ENCODE measurements at regions not wholly inside any gene's neighbourhood (a gene's known extent, or its start where the extent isn't known, plus 50 kb on each side); places are given as distances from the start of the nearest gene placed in this dataset.

DNA sequence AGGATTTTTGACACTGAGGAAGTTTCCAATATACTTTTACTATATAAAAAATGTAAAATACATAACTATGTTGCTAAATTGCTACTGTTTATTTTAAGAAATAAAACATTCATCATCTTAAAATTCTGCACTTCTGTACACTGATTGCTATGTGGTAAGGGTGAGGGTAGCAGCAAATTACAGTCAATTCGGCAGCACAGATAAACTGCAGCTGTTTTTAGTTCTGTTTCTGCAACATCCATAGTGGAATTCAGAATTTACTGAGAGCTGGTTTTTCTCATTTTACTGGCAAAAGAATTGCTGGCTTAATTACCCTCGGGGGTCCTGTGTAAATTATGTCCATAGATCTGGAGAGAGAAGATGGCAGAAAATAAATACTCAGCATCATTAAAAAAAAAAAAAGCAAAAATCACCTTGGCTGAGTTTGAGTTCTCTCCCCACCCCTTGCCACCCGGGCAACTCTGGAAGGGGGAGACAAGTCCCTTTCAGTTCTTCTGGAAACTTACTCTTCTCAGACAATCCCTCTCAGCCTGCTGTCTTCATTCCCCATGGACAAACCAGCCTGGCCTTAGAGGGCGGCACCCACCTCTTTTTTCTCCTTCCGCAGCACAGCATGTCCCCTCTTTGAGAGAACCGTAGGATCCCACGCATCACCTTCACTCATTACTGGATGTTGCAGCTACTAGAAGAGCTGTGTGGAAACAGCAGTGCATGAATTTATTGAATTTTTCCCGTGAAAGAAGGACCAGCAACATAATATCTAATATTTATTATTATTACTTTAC lies 501.1 kb upstream of the CELF2 start:
- DNase-seq (ENCODE audit: low read depth), result no peak

DNA sequence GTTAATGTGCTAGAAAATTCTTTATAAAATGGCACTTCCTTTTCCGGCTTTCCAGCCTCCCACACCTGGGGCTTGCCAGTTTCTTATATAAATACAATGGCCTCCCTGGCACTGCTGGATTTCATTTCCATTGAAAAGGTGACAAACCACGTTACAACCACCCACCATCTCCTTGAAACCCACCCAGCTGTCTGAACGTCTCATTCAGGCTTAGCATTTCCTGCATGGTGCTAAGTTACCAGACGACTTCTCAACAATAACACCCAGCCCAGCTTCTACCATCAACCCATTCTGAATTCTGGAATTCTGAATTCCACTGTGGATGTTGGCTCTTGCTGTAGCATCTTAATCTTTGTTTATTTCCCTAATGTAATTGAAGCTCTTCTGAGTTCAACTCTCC lies 499.8 kb upstream of the CELF2 start:
- no peak for DNase-seq (ENCODE audit: low read depth)

DNA sequence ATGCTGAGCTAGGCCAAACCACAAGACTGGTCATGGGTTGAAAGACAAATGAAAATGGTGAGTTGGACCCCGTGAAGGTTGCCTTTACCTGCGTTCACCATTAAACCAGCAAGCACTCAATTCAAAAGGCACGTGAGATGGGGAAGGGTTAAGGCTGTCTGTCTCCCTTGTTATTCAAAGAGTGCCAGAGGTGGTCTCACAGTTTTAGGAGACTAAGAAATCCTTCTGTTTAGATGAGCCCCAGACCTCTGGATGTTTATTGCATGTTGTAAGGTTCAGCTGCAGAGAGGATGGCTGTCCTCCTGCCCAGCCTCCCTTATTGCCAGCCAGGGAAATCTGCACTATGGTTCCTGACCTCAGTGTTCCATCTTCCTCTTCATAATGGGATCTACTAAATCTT lies 498.0 kb upstream of the CELF2 start:
- no peak for DNase-seq (ENCODE audit: low read depth)

DNA sequence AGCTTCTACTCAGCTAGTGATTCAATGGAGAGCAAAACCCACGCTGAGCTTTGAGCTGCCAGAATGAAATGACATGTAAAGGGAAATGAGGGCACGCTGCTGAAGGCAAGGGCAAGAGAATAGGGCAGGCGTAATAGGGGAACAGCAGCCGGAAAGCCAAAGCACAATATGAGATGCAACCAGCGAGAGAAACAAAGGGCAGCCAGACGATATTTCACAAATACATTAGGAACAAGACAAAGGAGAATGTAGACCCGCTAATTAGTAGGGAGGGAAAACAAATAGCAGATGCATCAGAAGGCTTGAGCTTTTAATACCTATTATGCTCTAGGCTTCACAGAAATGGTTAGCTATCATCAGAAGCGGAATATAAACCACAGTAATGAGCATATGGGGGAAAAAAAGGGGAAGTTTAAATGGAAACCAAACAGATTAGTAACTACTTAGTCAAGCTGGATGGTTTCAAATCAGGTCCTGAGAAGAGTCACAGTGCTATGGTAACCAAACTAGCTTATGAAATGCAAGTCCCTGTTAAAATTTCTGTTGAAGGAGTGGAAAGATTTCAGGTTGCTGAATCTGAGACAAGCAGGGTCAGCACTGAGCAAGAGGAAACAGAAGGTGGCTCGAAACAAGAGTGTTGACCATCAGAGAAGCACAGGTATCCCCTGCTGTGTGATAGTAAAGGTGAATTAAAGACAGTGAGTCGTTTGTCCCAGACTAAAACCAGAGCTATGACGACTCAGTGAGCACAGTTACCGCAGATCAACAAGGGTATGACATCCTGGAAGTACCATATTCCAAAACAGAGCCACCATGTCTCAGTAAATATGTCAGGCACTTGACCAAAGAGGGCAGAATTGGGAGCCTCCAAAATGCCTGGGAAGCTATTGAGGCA lies 496.9 kb upstream of the CELF2 start:
- DNase-seq (ENCODE audit: low read depth), result no peak

DNA sequence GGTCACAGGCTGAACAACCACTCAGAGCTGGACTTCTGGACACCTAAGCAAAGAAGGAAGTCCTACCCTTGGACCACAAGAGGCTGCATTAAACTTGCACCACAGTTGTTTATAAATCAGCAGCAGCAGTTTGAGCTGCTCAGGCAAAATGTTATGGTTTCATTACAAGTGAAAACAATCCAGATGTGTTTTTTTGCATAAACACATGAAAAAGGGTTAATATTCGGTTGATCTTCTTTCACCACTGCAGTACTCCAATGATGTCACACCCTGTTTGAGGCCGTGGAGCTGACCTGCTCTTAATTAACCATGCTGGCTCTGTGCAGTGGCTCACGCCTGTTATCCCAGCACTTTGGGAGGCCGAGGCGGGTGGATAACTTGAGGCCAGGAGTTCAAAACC lies 490.8 kb upstream of the CELF2 start:
- no peak for DNase-seq (ENCODE audit: low read depth)

DNA sequence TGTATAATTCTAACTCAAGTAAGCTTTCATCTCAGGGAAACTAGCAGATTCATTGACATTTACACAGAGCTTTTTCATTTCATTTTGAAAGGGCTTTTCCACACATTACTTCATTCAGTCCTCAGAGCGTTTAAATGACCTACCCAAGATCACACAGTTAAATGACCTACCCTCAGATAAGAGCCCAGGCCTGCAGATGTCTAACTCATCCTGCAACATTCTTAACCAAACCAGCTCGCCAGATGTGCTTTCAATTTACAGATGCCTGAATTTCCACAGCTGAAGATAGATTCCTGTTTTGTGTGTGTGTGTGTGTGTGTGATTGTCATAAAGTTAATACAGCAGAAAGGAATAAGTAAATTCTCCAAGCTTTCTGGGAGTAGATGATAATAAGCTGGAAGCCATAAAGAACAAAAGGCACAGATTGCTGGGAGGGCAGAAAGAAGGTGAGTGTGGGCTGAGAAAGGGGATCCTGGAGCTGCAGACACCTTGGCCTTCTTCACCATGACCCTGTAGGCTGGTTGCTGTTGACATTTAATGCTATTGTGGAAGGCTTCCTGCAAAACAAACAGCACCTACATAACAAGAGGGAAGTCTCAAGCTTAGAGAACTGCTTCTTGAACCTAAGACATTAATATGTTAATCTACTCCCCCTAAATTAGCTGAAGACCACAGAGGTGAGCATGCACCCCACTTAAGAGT lies 489.7 kb upstream of the CELF2 start:
- no peak for DNase-seq (ENCODE audit: low read depth)

DNA sequence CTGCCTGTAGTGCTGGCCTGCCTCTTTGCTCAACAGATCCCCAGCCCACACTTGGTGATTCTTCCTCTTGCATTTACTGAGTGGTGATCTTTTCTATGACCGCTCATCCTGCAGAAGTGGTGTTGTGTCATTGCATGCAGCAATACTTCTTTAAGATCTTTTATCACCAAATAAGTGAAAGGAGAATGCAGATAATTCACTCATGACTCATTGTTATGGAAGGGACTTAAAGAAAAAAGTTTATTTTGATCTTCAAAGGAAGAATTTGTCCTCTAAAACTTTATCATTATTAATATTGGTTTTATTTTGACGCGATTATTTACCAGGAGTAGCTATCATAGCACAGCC lies 489.1 kb upstream of the CELF2 start:
- no peak for DNase-seq (ENCODE audit: low read depth)

DNA sequence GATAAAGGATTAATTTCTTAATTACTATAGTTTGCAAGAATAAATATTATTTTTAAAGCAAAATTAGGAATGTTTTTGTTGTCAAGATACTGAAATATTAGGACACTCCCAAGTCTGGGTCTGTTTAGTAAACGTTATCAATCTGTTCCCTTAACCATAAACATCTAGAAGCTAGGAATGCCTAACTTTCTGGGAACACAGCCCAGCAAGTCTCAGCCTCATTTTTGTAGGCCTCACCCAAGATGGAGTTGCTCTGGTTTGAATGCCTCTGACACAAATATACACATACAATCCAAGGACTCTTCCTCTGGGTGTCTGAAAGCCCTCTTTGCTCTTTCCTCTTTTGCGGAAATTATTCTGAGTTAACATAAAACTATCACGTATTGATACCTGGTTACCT lies 487.4 kb upstream of the CELF2 start:
- DNase-seq (ENCODE audit: low read depth), result no peak

DNA sequence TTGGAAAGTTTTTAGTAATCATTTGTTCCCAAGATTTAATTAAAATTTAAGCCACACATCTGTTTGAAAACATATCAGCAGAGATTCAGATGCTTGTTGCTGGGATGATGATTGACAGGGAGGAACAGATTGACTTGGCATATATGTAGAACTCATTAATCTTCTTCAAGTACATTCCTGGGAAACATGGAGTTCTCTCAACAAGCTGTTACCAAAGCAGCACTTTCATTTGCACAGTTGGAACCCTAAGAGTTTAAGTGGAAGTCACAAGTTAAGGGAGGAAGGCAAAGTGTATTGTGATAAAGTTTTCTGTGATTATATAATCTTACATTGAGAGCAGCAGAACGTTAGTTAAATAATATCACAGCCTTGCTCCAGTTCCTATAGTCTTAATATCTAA lies 485.4 kb upstream of the CELF2 start:
- DNase-seq (ENCODE audit: low read depth), result no peak

DNA sequence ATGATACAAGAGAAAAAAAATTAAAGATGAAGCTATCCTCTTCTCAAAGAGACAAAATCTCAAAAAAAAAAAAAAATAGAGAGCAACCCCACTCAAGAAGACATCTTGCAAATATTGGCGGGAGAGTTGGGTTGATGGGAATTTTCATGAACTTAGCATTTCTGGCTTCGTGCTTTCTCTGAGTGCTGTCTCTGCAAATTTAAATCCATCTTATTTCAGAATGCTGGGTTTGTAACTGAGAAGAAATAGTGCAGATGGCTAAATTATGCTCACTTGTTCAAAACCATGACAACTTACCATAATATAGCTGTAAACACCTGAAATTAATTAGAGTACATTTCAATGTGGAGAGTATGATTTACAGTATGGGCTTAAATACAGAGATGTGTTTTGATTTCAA lies 484.8 kb upstream of the CELF2 start:
- DNase-seq (ENCODE audit: low read depth), result no peak

DNA sequence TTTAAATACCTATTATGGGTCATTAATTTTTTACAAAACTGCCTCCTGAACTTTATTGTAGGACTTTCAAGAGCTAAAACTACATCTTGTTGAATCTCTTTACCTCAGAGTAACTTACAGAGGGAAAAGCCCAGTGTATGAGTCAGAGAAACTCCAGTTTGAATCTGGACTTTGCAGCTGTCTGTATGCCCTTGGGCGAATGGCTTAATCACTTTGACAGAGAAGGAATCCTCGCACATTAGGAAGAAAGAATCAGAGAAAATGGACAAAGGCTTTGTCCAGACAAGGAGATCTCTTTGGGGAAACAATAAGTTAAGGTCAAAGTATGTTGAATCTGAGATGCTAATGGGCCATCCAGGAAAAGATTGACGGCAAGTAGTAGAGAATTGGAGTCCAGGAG lies 484.2 kb upstream of the CELF2 start:
- DNase-seq (ENCODE audit: low read depth), result no peak

DNA sequence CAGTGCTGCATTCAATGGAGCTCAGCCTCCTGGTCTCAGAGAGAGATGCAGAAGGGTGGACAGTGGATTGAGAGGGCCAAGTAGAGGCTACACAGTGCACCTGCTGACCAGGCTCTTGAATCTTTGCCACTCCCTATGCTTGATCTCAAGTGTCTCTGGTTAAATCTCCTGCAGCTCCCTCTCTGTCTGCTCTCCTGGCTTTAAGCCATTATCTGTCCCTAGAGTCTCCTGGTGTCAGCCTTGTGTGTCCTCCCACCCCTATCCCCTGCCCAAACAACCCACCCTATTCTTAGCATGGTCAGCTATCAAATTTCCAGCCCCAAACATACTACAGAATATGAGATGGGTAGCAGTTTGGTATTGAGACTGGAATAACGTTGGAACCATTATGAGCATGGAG lies 479.3 kb upstream of the CELF2 start:
- DNase-seq (ENCODE audit: low read depth), result no peak

DNA sequence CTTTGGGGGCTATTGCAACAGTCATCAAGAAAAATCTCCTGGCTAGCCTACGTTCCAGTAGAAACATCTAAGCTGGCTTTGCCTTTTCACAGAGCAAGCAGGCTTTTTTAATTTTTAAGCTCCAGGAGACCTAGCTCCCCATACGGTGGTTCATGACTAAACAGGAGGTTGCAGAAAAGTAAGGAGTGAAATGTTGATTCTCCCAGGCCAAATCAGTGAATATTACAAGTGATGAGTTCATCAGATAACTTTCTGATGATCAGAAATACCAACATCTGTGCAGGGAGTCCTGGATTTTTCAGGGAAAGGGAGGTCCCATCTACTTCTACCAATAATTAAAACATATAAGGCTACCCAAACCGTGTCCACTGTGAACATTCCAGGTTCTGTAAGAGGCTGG lies 477.3 kb upstream of the CELF2 start:
- no peak for DNase-seq (ENCODE audit: low read depth)

DNA sequence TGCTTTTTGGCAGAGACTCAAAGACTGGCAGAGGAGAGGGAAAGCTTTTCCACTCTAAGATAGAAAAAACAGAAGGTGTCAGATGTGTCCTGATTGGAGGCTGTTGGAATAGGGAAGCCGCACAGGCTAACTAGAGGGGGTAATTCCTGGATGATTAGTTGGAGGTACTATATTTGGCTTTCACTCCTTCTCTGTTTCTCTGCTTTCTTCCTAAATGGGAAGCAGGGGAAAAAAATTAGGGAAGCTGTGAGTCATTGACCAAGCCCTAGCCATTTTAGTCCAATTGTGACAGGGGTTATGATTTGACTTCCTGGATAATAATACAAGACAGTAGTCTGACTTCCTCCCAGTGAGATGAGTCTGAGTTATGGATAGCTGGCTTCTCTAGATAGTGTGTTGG lies 475.2 kb upstream of the CELF2 start:
- DNase-seq (ENCODE audit: low read depth), result no peak

DNA sequence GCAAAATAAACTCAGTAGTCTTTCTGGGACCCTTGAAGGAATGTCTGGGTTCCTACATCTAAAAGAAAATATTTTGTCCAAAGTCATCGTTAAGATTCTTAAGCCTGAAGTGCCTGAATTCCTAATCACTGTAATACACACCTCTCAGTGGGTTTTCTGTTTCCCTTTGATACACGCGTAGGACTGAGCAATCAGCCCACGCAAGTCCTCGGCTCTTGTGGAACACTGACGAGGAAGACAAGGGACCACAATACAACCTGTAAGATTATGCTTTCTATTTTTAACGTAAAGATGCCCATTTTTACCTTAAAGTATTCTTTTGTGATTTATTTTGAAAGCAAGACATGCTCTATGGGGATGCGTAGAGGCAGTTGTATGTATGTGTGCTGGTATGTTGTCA lies 472.8 kb upstream of the CELF2 start:
- no peak for DNase-seq (ENCODE audit: low read depth)

DNA sequence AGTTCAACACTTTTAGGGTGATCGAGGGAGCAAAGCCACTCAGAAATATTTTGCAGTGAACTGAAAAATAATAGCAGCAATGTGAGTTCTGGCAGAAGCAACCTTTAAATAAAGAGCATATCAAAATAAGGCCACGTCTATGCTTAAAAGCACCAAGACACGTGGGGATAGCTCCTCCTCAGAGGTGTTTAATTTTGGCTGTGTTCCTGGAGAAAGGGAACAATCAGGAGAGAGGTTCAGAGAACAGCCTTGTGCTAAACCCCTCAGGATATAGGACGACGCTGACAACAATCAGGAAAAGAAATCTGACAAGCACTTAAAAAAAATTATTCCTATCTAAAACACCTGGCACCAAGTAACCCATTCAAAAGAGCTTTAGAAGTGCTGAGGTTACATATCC lies 471.9 kb upstream of the CELF2 start:
- DNase-seq (ENCODE audit: low read depth), result no peak

DNA sequence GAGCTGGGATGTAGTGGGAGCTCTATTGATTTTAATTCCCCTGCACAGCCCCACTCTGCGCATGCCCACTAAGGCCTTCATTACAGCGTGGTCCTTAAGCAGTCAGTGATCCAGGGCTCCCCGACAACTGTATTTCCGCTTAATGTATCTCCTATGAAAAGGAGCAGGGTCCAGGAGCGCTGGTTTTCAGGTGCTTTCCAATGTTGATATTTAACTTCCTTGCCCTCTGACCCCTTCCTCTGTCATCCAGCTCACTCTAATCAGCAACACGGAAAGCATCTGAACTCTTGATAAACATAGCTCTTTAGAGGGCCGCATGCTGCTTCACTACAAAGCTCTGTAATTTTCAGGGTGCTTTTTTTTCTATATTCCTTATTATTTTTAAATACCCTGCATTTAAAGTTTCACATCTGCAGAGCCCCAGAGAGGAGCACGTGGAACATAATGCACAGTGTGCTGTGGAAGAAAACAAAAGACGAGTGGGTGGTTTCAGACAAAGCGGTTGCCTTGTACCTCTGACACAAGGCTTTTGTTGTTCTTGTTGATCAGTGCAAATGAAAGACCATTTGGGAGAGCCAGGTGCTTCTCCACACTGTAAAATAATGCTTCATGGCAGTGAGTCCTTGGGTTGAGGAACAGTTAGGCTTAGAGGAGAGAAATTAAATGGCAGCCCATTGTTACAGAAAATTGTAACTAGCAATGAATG lies 465.9 kb upstream of the CELF2 start:
- DNase-seq (ENCODE audit: low read depth), result no peak

DNA sequence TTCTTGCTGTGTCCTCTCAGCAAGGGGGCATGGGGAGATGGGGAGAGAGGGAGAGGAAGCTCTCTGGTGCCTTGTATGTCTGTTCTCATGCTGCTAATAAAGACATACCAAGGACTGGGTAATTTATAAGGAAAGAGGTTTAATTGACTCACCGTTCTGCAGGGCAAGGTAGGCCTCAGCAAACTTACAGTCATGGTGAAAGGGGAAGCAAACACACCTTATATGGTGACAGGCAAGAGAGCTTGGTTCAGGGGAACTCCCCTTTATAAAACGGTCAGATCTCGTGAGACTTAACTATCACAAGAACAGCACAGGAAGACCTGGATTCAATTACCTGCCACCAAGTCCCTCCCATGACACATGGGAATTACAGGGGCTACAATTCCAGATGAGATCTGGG lies 464.7 kb upstream of the CELF2 start:
- DNase-seq (ENCODE audit: low read depth), result no peak

DNA sequence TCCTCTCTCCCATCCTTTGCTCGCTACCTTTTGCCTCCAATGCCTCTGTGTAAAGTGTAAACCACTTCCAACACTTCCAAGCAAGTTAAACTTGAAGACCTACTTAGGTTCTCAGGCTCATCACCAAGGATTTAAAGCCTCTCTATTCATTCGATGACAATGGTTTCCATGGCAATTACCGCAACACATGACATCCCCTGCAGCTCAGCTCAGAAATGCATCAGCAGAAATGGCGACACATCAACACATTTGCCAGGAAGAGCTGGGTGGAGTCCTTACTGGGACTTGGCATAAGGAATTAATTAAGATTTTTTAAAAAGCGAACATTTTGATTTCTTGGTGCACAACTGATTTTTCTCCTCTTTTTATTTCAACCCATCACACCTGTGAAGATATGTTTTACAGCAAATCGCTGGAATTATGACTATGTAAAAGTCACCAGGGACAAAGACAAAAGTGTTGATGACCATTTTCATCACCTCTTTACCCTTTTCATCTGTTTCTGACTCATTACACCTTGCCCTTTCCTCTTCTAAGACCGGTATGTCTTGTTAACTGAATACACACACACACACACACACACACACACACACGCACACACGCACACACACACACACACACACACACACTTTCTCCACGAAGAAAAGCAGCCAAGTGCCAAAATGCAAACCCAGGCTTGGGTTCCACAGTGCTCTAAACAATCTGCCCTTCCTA lies 453.4 kb upstream of the CELF2 start:
- DNase-seq (ENCODE audit: low read depth), result no peak

DNA sequence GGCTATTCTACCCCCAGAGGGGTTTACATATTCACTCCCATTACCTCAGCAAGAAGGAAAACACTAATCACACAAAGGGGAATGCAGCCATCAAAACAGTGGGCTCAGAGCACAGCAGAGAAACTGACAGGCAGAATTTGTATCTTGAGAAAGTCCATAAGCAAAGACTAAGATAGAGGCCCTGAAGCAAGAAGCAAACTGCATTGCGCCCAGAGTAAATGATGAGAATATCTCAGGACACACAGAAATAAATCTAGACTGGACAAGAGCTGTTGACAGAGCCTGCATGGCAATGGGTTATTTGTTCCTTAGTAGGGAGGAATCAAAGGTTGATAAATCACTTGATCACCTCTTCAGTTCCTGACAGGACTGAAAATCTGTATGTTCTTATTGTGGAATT lies 440.7 kb upstream of the CELF2 start:
- no peak for DNase-seq (ENCODE audit: low read depth)

DNA sequence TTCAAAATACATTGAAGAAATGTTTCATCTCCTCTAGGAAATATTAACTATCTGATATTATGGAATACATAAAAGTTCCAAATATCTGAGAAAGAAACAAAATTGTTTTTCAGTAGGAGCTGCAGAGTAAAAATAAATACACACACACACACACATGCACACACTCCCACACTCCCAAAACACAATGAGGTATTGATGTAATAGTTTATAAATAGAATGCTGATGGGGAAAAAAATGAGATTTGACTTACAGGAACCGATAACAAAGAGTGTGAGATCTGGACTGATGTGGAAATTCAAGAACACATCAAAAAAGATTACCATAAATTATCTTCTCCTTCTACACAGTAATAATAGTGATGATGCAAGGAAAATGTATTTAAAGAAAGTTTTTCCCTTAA lies 438.0 kb upstream of the CELF2 start:
- DNase-seq (ENCODE audit: low read depth), result no peak

DNA sequence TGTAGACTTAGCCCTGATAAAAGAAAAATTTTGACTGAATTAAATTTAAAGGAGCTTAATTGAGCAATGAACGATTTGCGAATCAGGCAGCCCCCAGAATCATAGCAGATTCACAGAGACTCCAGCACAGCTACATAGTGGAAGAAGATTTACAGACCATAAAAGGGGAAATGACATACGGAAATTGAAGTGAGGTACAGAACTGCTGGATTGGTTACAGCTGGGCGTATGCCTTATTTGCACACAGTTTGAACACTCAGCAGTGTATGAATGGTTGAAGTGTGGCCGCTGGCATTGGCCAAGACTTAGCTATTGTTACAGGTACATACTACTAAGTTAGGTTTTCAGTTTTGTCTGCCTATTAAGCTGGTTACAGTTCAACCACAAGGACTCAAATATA lies 433.5 kb upstream of the CELF2 start:
- no peak for DNase-seq (ENCODE audit: low read depth)
